Fibroblast of pulmonary artery (primary cell): ENCODE measurements at regions not wholly inside any gene's neighbourhood (a gene's known extent, or its start where the extent isn't known, plus 50 kb on each side); places are given as distances from the start of the nearest gene placed in this dataset.

ENCODE experiments used
- DNase-seq: peaks from one replicate; pipeline ENCODE4 v3.0.0-alpha.2; 2010; ENCODE audit warnings: low read depth
- H3K4me3 ChIP-seq: replicated peaks from 2 replicates; pipeline ENCODE4 v1.5.1; 2011; ENCODE audit warnings: low read depth, mild to moderate bottlenecking, control low read depth, low read length, moderate library complexity
- TF ChIP-seq, protein P1 (sequence below): IDR thresholded peaks from 2 replicates; pipeline ENCODE4 v1.5.1; 2011; ENCODE audit warnings: mild to moderate bottlenecking, control low read depth, low read length, inconsistent platforms; ENCODE audit errors: missing control alignments

DNA sequence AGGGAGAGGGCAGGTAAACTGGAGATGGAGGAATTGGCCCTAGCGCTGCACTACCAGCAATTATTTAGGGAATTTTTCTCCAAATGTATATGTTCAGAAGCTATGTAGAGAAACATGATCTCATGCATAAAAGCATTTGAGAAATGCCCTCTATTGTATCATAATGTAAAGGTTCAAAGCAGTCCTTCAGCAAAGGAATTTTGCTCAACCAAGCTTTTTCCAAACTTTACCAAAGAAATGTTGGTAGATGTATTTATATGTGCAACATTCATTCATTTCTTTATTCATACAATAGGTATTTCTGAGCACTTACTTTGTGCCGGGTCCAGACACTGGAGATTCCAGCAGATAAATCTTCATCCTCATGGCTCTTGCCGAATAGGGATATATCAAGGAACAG, 64.4 kb downstream of the XCL1 start:
- H3K4me3 ChIP-seq: no peak overlapping the region
- TF ChIP-seq, protein P1, sequence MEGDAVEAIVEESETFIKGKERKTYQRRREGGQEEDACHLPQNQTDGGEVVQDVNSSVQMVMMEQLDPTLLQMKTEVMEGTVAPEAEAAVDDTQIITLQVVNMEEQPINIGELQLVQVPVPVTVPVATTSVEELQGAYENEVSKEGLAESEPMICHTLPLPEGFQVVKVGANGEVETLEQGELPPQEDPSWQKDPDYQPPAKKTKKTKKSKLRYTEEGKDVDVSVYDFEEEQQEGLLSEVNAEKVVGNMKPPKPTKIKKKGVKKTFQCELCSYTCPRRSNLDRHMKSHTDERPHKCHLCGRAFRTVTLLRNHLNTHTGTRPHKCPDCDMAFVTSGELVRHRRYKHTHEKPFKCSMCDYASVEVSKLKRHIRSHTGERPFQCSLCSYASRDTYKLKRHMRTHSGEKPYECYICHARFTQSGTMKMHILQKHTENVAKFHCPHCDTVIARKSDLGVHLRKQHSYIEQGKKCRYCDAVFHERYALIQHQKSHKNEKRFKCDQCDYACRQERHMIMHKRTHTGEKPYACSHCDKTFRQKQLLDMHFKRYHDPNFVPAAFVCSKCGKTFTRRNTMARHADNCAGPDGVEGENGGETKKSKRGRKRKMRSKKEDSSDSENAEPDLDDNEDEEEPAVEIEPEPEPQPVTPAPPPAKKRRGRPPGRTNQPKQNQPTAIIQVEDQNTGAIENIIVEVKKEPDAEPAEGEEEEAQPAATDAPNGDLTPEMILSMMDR: no peak
- no peak for DNase-seq

DNA sequence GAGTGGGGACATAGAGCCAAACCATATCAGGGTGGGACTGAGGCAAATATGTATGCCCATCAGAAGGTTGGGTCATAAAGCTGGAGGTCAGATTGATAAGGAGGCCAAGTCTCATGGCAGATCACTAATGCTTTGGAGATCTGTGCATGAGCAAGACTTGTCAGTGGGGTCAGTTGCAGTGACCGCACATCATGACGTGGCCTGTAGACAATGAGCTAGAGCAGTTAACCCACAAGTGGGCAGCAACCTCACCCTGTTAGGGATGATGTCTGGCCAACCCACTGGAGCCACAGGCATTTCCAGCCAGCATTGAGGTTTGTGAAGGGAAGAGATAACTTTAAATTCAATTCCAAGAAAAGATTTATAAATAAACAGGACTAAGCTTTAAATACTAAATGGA, 66.7 kb downstream of the XCL1 start:
- TF ChIP-seq, protein P1: no peak
- peak; percentile 60 for DNase-seq

More for the DNA sequence above, 66.7 kb downstream of the XCL1 start:
- H3K4me3 ChIP-seq: no peak overlapping the region
